Fibroblast of pulmonary artery (primary cell): ENCODE measurements at regions not wholly inside any gene's neighbourhood (a gene's known extent, or its start where the extent isn't known, plus 50 kb on each side); places are given as distances from the start of the nearest gene placed in this dataset.

Source experiments
- DNase-seq: peaks from one replicate; pipeline ENCODE4 v3.0.0-alpha.2; 2010; ENCODE audit warnings: low read depth
- H3K4me3 ChIP-seq: replicated peaks from 2 replicates; pipeline ENCODE4 v1.5.1; 2011; ENCODE audit warnings: low read depth, mild to moderate bottlenecking, control low read depth, low read length, moderate library complexity
- TF ChIP-seq, protein P1 (sequence below): IDR thresholded peaks from 2 replicates; pipeline ENCODE4 v1.5.1; 2011; ENCODE audit warnings: mild to moderate bottlenecking, control low read depth, low read length, inconsistent platforms; ENCODE audit errors: missing control alignments

DNA sequence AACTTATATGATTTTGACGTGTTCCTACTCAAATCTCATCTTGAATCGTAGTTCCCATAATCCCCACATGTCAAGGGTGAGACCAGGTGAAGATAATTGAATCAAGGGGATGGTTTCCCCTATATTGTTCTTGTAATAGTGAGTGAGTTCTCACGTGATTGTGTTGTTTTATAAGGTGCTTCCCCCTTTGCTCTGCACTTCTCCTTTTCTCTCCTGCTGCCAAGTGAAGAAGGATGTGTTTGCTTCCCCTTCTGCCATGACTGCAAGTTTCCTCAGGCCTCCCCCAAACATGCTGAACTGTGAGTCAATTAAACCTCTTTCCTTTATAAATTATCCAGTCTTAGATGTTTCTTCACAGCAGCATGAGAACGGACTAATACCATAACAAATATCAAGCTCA, 83.2 kb downstream of the MANEA start:
- no peak for DNase-seq

DNA sequence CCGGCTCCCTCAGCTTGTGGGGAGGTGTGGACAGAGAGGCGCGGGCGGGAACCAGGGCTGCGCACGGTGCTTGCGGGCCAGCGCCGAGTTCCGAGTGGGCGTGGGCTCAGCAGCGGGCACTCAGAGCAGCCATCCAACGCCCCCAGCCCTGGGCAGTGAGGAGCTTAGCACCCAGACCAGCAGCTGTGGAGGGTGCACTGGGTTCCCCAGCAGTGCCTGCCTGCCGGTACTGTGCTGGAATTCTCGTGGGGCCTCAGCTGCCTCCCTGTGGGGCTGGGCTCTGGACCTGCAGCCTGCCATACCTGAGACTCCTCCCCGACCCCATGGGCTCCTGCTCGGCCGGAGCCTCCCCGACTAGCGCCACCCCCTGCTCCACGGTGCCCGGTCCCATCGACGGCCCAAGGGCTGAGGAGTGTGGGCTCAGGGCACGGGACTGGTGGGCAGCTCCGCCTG, 92.7 kb downstream of the MANEA start:
- DNase-seq: no peak
- H3K4me3 ChIP-seq: no peak overlapping the region
- TF ChIP-seq, protein P1, sequence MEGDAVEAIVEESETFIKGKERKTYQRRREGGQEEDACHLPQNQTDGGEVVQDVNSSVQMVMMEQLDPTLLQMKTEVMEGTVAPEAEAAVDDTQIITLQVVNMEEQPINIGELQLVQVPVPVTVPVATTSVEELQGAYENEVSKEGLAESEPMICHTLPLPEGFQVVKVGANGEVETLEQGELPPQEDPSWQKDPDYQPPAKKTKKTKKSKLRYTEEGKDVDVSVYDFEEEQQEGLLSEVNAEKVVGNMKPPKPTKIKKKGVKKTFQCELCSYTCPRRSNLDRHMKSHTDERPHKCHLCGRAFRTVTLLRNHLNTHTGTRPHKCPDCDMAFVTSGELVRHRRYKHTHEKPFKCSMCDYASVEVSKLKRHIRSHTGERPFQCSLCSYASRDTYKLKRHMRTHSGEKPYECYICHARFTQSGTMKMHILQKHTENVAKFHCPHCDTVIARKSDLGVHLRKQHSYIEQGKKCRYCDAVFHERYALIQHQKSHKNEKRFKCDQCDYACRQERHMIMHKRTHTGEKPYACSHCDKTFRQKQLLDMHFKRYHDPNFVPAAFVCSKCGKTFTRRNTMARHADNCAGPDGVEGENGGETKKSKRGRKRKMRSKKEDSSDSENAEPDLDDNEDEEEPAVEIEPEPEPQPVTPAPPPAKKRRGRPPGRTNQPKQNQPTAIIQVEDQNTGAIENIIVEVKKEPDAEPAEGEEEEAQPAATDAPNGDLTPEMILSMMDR: no peak

More for the DNA sequence above, 83.2 kb downstream of the MANEA start:
- TF ChIP-seq, protein P1: no peak
- no peak overlapping the region for H3K4me3 ChIP-seq

DNA sequence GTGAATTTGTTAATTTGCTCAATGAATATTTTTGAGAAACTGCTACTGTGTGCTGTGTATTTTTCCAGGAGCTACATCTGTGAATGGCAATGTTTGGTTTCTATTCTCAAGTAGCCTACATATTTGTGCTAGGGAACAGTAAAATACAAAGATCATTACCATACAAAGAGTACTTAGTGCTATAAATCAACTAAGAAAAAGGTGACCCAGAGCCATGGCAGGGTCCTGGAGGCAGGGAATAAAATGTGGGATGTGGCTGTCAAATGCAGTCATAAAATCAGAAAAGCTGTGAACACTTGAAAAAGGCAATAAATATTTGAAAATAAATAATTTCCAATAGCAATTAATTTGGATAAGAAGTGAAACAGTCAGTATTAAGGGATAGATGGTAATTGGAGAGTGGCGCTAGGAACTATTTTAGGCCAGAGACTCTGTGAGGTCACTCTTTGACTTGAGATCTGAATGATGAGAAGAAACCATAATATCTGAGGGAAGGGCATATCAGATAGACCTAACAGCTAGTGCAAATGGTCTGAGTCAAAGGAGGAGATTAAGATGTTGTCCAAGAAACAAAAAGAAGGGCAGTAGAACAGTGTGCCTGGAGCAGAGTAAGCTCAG, 98.8 kb downstream of the MANEA start:
- H3K4me3 ChIP-seq: no peak overlapping the region
- DNase-seq: no peak
- TF ChIP-seq, protein P1: no peak

DNA sequence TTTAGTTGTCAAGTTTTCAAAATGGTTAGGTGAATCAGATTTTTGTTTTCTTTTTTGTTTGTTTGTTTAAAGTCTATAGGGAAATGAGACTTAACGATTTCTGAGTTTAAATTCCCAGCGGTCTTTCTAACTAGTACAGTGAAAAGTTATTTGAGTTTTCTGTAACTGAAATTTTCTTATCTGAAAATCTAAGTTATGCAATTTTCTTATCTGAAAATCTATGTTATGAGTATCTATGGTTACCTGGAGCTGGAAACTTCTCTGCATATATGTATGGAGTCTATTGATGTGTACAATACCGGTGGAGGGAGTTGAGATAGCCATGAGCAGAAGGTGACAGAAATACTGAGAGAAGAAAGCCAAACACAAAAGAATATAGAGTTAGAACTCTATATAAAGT, 102.6 kb downstream of the MANEA start:
- no peak overlapping the region for H3K4me3 ChIP-seq
- TF ChIP-seq, protein P1: no peak
- DNase-seq: no peak

DNA sequence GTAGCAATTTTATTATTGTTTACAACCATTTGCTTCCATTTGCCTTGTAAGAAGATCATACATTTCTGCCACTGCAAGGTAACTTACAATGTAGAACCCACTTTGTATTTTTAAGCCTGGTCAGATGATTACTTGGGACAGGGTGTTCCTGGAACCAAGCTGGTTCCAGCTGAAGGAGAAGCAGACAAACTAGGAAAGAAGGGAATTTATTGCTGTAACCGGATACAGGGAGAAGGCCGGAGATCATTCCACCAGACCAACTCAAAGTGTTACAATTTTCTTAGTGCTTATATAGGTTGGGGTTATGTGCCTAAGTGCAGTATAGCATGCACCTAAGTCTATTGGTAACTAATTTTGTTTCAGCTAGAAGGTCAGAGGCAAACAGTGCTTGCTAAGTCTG, 104.4 kb downstream of the MANEA start:
- TF ChIP-seq, protein P1: no peak
- no peak overlapping the region for H3K4me3 ChIP-seq
- DNase-seq: no peak

DNA sequence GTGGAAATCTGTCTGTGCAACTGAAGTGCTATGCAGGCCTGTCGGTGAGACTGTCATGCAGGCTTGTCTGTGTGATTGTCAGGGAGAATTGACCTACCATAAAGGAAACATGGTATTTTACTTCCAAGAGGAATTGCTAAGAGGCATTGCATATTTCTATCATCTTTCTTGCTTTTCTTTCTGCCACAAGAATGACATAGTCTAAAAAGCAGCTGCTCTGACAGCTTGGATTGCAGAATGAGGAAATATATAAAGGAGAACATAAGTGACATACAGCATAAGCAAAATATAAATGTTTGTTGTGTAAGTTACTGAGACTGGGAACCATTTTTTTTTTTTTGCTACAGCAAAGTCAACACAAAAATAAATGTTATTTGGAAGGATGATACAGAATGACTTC, 105.1 kb downstream of the MANEA start:
- TF ChIP-seq, protein P1: no peak
- no peak overlapping the region for H3K4me3 ChIP-seq
- DNase-seq: no peak

DNA sequence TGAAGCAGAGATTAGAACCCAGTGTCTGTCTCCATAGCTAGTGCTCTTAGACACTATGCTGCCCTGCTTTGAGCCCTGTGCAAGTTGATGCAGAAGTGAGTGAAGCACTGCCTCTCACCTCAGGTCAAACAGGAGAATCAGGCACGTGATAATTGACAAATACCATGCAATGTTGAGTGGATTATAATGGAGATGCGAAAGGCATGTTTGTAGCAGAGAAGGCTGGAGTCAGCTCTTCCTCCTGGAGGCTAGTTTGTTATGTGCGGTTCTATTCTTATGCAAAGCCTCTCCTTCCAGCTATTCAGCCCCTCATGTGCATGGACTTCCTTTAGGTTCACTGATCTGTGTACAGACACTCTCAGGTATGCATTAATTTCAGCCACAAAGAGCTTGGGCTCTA, 108.5 kb downstream of the MANEA start:
- H3K4me3 ChIP-seq: no peak overlapping the region
- DNase-seq: no peak
- TF ChIP-seq, protein P1: no peak
